Parathyroid adenoma (tissue), 2 donors: ENCODE measurements at regions not wholly inside any gene's neighbourhood (a gene's known extent, or its start where the extent isn't known, plus 50 kb on each side); places are given as distances from the start of the nearest gene placed in this dataset.

Experiments
- H2AFZ ChIP-seq: fragments of 300-600 bp; sonication (generic); one replicate; pipeline ENCODE4 v1.7.0; 2017; ENCODE audit warnings: antibody characterized with exemption, mild to moderate bottlenecking
- H3K27ac ChIP-seq: fragments of 300-600 bp; sonication (generic); one replicate; pipeline ENCODE4 v1.7.0; 2017
- H3K27me3 ChIP-seq: fragments of 300-600 bp; sonication (generic); one replicate; pipeline ENCODE4 v1.7.0; 2017; ENCODE audit warnings: low read length; ENCODE audit not compliant: control insufficient read depth, insufficient read depth
- H3K36me3 ChIP-seq: fragments of 300-600 bp; sonication (generic); one replicate; pipeline ENCODE4 v1.7.0; 2017; ENCODE audit warnings: low read length; ENCODE audit not compliant: control insufficient read depth, insufficient read depth
- H3K4me1 ChIP-seq: fragments of 300-600 bp; sonication (generic); one replicate; pipeline ENCODE4 v1.7.0; 2017; ENCODE audit warnings: control low read depth
- H3K4me2 ChIP-seq: fragments of 300-600 bp; sonication (generic); one replicate; pipeline ENCODE4 v1.7.0; 2017; ENCODE audit warnings: low read length
- H3K4me3 ChIP-seq: fragments of 300-600 bp; sonication (generic); one replicate; pipeline ENCODE4 v1.7.0; 2017; ENCODE audit warnings: low read depth, low read length
- H3K79me2 ChIP-seq: fragments of 300-600 bp; sonication (generic); one replicate; pipeline ENCODE4 v1.7.0; 2017; ENCODE audit warnings: control low read depth
- H3K9ac ChIP-seq: fragments of 300-600 bp; sonication (generic); one replicate; pipeline ENCODE4 v1.7.0; 2017; ENCODE audit warnings: mild to moderate bottlenecking
- H3K9me3 ChIP-seq: fragments of 300-600 bp; sonication (generic); one replicate; pipeline ENCODE4 v1.7.0; 2017; ENCODE audit warnings: low read length; ENCODE audit not compliant: control insufficient read depth
- CTCF ChIP-seq: fragments of 300-600 bp; sonication (generic); IDR thresholded peaks from one replicate; pipeline ENCODE4 v1.7.0; 2017; ENCODE audit warnings: antibody characterized with exemption, mild to moderate bottlenecking
- donor health status: primary hyperparathyroidism.

- Histone ChIP-seq H3K79me2 (no peaks in the 10 kb centered on the region), H3K4me1 (no peaks in the 10 kb centered on the region), H3K4me3 (no peak overlapping the region), H3K9me3 (no peaks in the 10 kb centered on the region), H2AFZ (no peak overlapping the region), H3K9ac (no peak overlapping the region), H3K27me3 (no peaks in the 10 kb centered on the region), H3K4me2 (no peak overlapping the region), H3K36me3 (no peaks in the 10 kb centered on the region), H3K27ac (no peak overlapping the region)
- TF ChIP-seq CTCF = no peak
Measured at GRCh38 chr2:83784947-83785346, 674.1 kb downstream of the SUCLG1 start.

- Histone ChIP-seq H3K36me3 (no peaks in the 10 kb centered on the region), H3K79me2 (no peaks in the 10 kb centered on the region), H3K27ac (no peak overlapping the region), H3K9ac (no peak overlapping the region), H3K9me3 (no peaks in the 10 kb centered on the region), H3K27me3 (no peaks in the 10 kb centered on the region), H3K4me1 (no peaks in the 10 kb centered on the region), H3K4me2 (no peak overlapping the region), H3K4me3 (no peak overlapping the region), H2AFZ (no peak overlapping the region)
- no peak for TF ChIP-seq CTCF
Measured at GRCh38 chr2:83784315-83784714, 674.8 kb downstream of the SUCLG1 start.

GRCh38 chr2:83782122-83782521, 677.0 kb downstream of the SUCLG1 start:
- Histone ChIP-seq H3K9me3 (no peaks in the 10 kb centered on the region), H2AFZ (no peak overlapping the region), H3K4me1 (no peaks in the 10 kb centered on the region), H3K27ac (no peak overlapping the region), H3K27me3 (no peaks in the 10 kb centered on the region), H3K36me3 (no peaks in the 10 kb centered on the region), H3K9ac (no peak overlapping the region), H3K4me3 (no peak overlapping the region), H3K4me2 (no peak overlapping the region), H3K79me2 (no peaks in the 10 kb centered on the region)
- no peak for TF ChIP-seq CTCF

- no peak overlapping the region for H3K4me3 ChIP-seq
- no peaks in the 10 kb centered on the region for H3K27me3 ChIP-seq
- H3K79me2 ChIP-seq = no peaks in the 10 kb centered on the region
- H3K27ac ChIP-seq = no peak overlapping the region
- no peaks in the 10 kb centered on the region for H3K9me3 ChIP-seq
- no peaks in the 10 kb centered on the region for H3K36me3 ChIP-seq
- H2AFZ ChIP-seq = no peak overlapping the region
- no peak for TF ChIP-seq CTCF
- no peak overlapping the region for H3K4me2 ChIP-seq
- no peaks in the 10 kb centered on the region for H3K4me1 ChIP-seq
- H3K9ac ChIP-seq = no peak overlapping the region
Measured at GRCh38 chr2:83764447-83765005, 694.6 kb downstream of the SUCLG1 start.

GRCh38 chr2:83757329-83757728, 701.8 kb downstream of the SUCLG1 start:
- TF ChIP-seq CTCF = no peak
- H3K4me3 ChIP-seq = no peak overlapping the region
- H3K27me3 ChIP-seq = no peaks in the 10 kb centered on the region
- no peak overlapping the region for H3K4me2 ChIP-seq
- H3K4me1 ChIP-seq = no peaks in the 10 kb centered on the region
- no peaks in the 10 kb centered on the region for H3K36me3 ChIP-seq
- H3K9me3 ChIP-seq = no peaks in the 10 kb centered on the region
- no peak overlapping the region for H3K27ac ChIP-seq
- H2AFZ ChIP-seq = no peak overlapping the region
- H3K79me2 ChIP-seq = no peaks in the 10 kb centered on the region
- H3K9ac ChIP-seq = no peak overlapping the region
